ENCODE measurements at regions not wholly inside any gene's neighbourhood (a gene's known extent, or its start where the extent isn't known, plus 50 kb on each side); places are given as distances from the start of the nearest gene placed in this dataset.

DNA sequence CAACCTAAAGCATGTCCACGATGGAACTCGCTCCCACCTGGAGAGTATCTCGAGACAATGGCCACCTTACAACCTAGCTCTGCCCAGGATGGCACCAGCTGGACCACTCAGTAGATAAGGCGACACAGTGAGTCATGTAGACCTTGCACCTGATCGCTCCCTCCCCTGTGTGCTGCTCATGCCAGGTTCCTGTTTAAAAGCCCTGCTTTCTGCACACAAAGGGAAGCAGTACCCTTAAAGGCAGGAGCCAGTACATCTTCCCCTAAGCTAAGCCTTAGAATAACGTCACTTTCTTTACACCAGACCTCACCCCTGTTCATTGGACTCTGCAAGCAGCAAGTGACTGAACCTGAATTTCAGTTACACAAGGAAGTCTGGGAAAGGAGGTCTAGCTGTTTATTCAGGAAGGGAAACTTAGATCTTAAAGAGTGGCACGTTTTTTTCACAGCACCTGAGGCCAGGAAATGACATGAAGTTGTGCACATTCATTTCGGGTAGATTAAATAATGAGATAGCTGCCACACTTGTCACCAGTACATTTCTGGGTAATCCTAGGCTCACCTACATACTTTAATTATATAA is 117.9 kb downstream of the MTPAP start:
- H2BK15ac ChIP-seq (ENCODE audit: low read depth, low read length), result no peak overlapping the region
- H2BK12ac ChIP-seq (ENCODE audit: insufficient read length, low read depth, low read length), result no peak overlapping the region
- no peak overlapping the region for H3K4me2 ChIP-seq (ENCODE audit: insufficient read depth, insufficient read length, low read length)
- no peaks in the 10 kb centered on the region for H3K9me3 ChIP-seq (ENCODE audit: control insufficient read depth, low read depth, low read length)
- H3K27me3 ChIP-seq (ENCODE audit: insufficient read depth, low read length), result no peaks in the 10 kb centered on the region
- H3K27ac ChIP-seq (ENCODE audit: insufficient read length, low read depth, low read length), result no peak overlapping the region
- H3K79me2 ChIP-seq (ENCODE audit: insufficient read depth, low read length), result no peaks in the 10 kb centered on the region
- H4K20me1 ChIP-seq (ENCODE audit: control insufficient read depth, insufficient read depth, insufficient read length), result no peaks in the 10 kb centered on the region
- Mint-ChIP-seq H3K27me3 (ENCODE audit: low read depth) (no peaks in the 10 kb centered on the region; the same call in 1 of the 2 replicates), H3K27ac (no peak overlapping the region), H3K4me1 (peaks cover 4 to 6% of the 10 kb centered on the region in 2 experiments), H3K4me3 (no peak overlapping the region), H3K9me3 (peaks cover 3 to 4% of the 10 kb centered on the region in 2 experiments; a peak in 4 of 5 replicates), H3K36me3 (ENCODE audit: insufficient read depth in 1 of 3, low read depth in 3 of 3) (peaks cover 0 to 4% (median 0%) of the 10 kb centered on the region in 3 experiments; a peak in 1 of 7 replicates)
- no peak overlapping the region for H4K8ac ChIP-seq (replicated peaks; ENCODE audit: insufficient read length, low read depth, low read length)
- no peak overlapping the region for H3K56ac ChIP-seq (ENCODE audit: insufficient read length, low read depth, low read length)
- H3K14ac ChIP-seq (ENCODE audit: insufficient read depth, low read length), result no peak overlapping the region
- no peak for DNase-seq
- no peak overlapping the region for H4K5ac ChIP-seq (ENCODE audit: insufficient read length, low read depth, low read length)
- H2BK120ac ChIP-seq (ENCODE audit: low read depth, low read length, poor library complexity, severe bottlenecking), result no peak overlapping the region
- H3K23ac ChIP-seq (ENCODE audit: insufficient read length, low read depth, low read length), result no peak overlapping the region
- no peaks in the 10 kb centered on the region for H3K79me1 ChIP-seq (ENCODE audit: insufficient read depth, low read depth, low read length, poor library complexity, severe bottlenecking)
- no peak overlapping the region for H2BK20ac ChIP-seq (ENCODE audit: low read depth, low read length, poor library complexity, severe bottlenecking)
- H3K18ac ChIP-seq (ENCODE audit: insufficient read length, low read depth, low read length), result no peak overlapping the region
- no peak overlapping the region for H4K91ac ChIP-seq (ENCODE audit: insufficient read length, low read depth, low read length)
- H3T11ph ChIP-seq (ENCODE audit: low read length), result no peak overlapping the region
- H2AK5ac ChIP-seq (ENCODE audit: insufficient read length, low read length), result no peak overlapping the region
- no peaks in the 10 kb centered on the region for H3K4me1 ChIP-seq (ENCODE audit: insufficient read depth, low read length)
- WGBS (ENCODE audit: extremely low coverage, insufficient read length, low lambda C conversion rate), result no CpG with 5 or more reads among the region's 8 CpGs
- H2BK5ac ChIP-seq (ENCODE audit: insufficient read length, low read length), result no peak overlapping the region
- no peaks in the 10 kb centered on the region for H3K23me2 ChIP-seq (ENCODE audit: insufficient read length, low read depth, low read length, poor library complexity, severe bottlenecking)
- H3K9ac ChIP-seq (ENCODE audit: extremely low read depth, insufficient read length, low read length), result no peak overlapping the region
- H3K4ac ChIP-seq (ENCODE audit: low read depth, low read length), result no peak overlapping the region
- TF ChIP-seq, protein P1, sequence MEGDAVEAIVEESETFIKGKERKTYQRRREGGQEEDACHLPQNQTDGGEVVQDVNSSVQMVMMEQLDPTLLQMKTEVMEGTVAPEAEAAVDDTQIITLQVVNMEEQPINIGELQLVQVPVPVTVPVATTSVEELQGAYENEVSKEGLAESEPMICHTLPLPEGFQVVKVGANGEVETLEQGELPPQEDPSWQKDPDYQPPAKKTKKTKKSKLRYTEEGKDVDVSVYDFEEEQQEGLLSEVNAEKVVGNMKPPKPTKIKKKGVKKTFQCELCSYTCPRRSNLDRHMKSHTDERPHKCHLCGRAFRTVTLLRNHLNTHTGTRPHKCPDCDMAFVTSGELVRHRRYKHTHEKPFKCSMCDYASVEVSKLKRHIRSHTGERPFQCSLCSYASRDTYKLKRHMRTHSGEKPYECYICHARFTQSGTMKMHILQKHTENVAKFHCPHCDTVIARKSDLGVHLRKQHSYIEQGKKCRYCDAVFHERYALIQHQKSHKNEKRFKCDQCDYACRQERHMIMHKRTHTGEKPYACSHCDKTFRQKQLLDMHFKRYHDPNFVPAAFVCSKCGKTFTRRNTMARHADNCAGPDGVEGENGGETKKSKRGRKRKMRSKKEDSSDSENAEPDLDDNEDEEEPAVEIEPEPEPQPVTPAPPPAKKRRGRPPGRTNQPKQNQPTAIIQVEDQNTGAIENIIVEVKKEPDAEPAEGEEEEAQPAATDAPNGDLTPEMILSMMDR (conservative IDR thresholded peaks at IDR 0.05), result no peak
- H2AFZ ChIP-seq (ENCODE audit: low read length), result no peak overlapping the region
